Keratinocyte (primary cell): ENCODE measurements at regions not wholly inside any gene's neighbourhood (a gene's known extent, or its start where the extent isn't known, plus 50 kb on each side); places are given as distances from the start of the nearest gene placed in this dataset.

ENCODE experiments used
- CTCF ChIP-seq, 3 experiments: IDR thresholded peaks in 1 of 3; conservative IDR thresholded peaks in 1 of 3; optimal IDR thresholded peaks in 1 of 3; 2 replicates in 2 of 3; 3 replicates in 1 of 3; pipeline versions ENCODE3 to v1.5.1; 2011; ENCODE audit warnings: low read length in 3 of 3, mild to moderate bottlenecking in 3 of 3, moderate library complexity in 2 of 3, control low read depth in 1 of 3, inconsistent platforms in 1 of 3; ENCODE audit not compliant: insufficient read depth in 2 of 3; ENCODE audit errors: extremely low read depth in 1 of 3
- EZH2 ChIP-seq: IDR thresholded peaks from one replicate; pipeline ENCODE4 v1.6.1; 2012; ENCODE audit warnings: inconsistent platforms, mild to moderate bottlenecking, low read length, moderate library complexity

GRCh38 chr18:51647346-51647745 is 449.9 kb upstream of the MEX3C start:
- TF ChIP-seq CTCF (optimal IDR thresholded peaks at IDR 0.05 in 1 of 3, IDR thresholded peaks at IDR 0.05 in 1 of 3, conservative IDR thresholded peaks at IDR 0.05 in 1 of 3; ENCODE audit: extremely low read depth in 1 of 3, insufficient read depth in 2 of 3, low read length in 3 of 3) (no peak), EZH2 (no peak)
